Fibroblast of lung (primary cell): ENCODE measurements at regions not wholly inside any gene's neighbourhood (a gene's known extent, or its start where the extent isn't known, plus 50 kb on each side); places are given as distances from the start of the nearest gene placed in this dataset.
A peak's percentile ranks its signal among the peaks of the same experiment; 100 is the strongest.

Experiments
- DNase-seq, 2 donors: peaks; one replicate each; pipeline versions ENCODE4 v3.0.0 to v3.0.0-alpha.2; 2010; ENCODE audit warnings: low read depth in 2 of 2
- H2AFZ ChIP-seq: 2 replicates; pipeline ENCODE4 v1.5.1; 2012; ENCODE audit warnings: low read length, control low read depth, inconsistent platforms
- H3K27ac ChIP-seq: 2 replicates; pipeline ENCODE4 v1.5.1; 2011; ENCODE audit warnings: low read length, control low read depth; ENCODE audit not compliant: insufficient read depth
- H3K27me3 ChIP-seq: 2 replicates; pipeline ENCODE4 v1.5.1; 2011; ENCODE audit warnings: mild to moderate bottlenecking, low read length; ENCODE audit not compliant: control insufficient read depth, insufficient read depth
- H3K36me3 ChIP-seq: 2 replicates; pipeline ENCODE4 v1.5.1; 2011; ENCODE audit warnings: low read length; ENCODE audit not compliant: control insufficient read depth, insufficient read depth
- H3K4me1 ChIP-seq: 2 replicates; pipeline ENCODE4 v1.5.1; 2011; ENCODE audit warnings: low read length; ENCODE audit not compliant: control insufficient read depth, insufficient read depth; ENCODE audit errors: extremely low read depth
- H3K4me2 ChIP-seq: 2 replicates; pipeline ENCODE4 v1.5.1; 2011; ENCODE audit warnings: low read length, control low read depth; ENCODE audit not compliant: insufficient read depth; ENCODE audit errors: extremely low read depth
- H3K4me3 ChIP-seq, 4 experiments: fragments of 200-600 bp in 1 of 4; sonication (generic) in 1 of 4; replicated peaks in 1 of 4; 2 replicates each; pipeline ENCODE4 v1.5.1; 2011 to 2016; ENCODE audit warnings: low read length in 4 of 4, low read depth in 3 of 4, mild to moderate bottlenecking in 3 of 4, control low read depth in 2 of 4, inconsistent platforms in 1 of 4, mixed read lengths in 1 of 4; ENCODE audit not compliant: insufficient read depth in 1 of 4; ENCODE audit errors: control extremely low read depth in 1 of 4
- H3K79me2 ChIP-seq: 2 replicates; pipeline ENCODE4 v1.5.1; 2012; ENCODE audit warnings: mild to moderate bottlenecking, low read length, inconsistent platforms; ENCODE audit not compliant: control insufficient read depth, insufficient read depth
- H3K9ac ChIP-seq: 2 replicates; pipeline ENCODE4 v1.5.1; 2011; ENCODE audit warnings: mild to moderate bottlenecking, low read length, control low read depth; ENCODE audit not compliant: insufficient read depth
- H3K9me3 ChIP-seq: 2 replicates; pipeline ENCODE4 v1.5.1; 2012; ENCODE audit warnings: low read depth, low read length; ENCODE audit not compliant: control insufficient read depth, insufficient read depth
- H4K20me1 ChIP-seq: 2 replicates; pipeline ENCODE4 v1.5.1; 2011; ENCODE audit warnings: low read length; ENCODE audit not compliant: control insufficient read depth, insufficient read depth; ENCODE audit errors: extremely low read depth
- EZH2 ChIP-seq: IDR thresholded peaks from 2 replicates; pipeline ENCODE4 v1.5.1; 2012; ENCODE audit warnings: low read length, control low read depth, mild to moderate bottlenecking; ENCODE audit errors: missing control alignments
- TF ChIP-seq, protein P1 (sequence below), 2 donors: IDR thresholded peaks in 1 of 2; conservative IDR thresholded peaks in 1 of 2; 1 replicate in 1 of 2; 2 replicates in 1 of 2; pipeline ENCODE4 v1.5.1; 2011 to 2012; ENCODE audit warnings: low read length in 2 of 2, control low read depth in 1 of 2, inconsistent platforms in 1 of 2, low read depth in 1 of 2, mild to moderate bottlenecking in 1 of 2

DNA sequence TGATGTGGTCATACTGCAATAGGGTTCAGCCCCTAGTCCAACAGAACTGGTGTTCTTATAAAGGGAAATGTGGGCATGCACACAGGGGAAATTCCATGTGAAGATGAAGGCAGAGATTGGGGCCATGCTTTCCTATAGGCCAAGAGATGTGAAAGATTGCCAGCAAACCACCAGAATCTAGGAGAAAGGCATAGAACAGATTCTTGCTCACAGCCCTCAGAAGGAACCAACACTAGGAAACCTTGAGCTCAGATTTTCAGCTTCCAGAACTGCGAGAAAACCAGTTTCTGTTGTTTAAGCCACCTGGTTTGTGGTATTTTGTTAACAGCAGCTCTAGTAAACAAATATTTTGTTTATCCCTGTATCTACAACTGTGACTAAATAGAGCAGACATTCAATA lies 197.6 kb upstream of the CITED2 start:
- H3K4me1 ChIP-seq = peaks cover 15% of the 10 kb centered on the region
- H3K79me2 ChIP-seq = no peaks in the 10 kb centered on the region
- no peak overlapping the region for H3K4me3 ChIP-seq
- no peaks in the 10 kb centered on the region for H4K20me1 ChIP-seq
- no peak overlapping the region for H3K9ac ChIP-seq
- no peak overlapping the region for H3K27ac ChIP-seq
- DNase-seq = no peak
- H3K9me3 ChIP-seq = no peaks in the 10 kb centered on the region
- H3K27me3 ChIP-seq = no peaks in the 10 kb centered on the region
- no peak overlapping the region for H3K4me2 ChIP-seq
- TF ChIP-seq EZH2 = no peak
- TF ChIP-seq, protein P1, sequence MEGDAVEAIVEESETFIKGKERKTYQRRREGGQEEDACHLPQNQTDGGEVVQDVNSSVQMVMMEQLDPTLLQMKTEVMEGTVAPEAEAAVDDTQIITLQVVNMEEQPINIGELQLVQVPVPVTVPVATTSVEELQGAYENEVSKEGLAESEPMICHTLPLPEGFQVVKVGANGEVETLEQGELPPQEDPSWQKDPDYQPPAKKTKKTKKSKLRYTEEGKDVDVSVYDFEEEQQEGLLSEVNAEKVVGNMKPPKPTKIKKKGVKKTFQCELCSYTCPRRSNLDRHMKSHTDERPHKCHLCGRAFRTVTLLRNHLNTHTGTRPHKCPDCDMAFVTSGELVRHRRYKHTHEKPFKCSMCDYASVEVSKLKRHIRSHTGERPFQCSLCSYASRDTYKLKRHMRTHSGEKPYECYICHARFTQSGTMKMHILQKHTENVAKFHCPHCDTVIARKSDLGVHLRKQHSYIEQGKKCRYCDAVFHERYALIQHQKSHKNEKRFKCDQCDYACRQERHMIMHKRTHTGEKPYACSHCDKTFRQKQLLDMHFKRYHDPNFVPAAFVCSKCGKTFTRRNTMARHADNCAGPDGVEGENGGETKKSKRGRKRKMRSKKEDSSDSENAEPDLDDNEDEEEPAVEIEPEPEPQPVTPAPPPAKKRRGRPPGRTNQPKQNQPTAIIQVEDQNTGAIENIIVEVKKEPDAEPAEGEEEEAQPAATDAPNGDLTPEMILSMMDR (conservative IDR thresholded peaks at IDR 0.05 in 1 of 2, IDR thresholded peaks at IDR 0.05 in 1 of 2; ENCODE audit: low read depth in 1 of 2, low read length in 2 of 2) = no peak
- H2AFZ ChIP-seq = no peak overlapping the region
- no peaks in the 10 kb centered on the region for H3K36me3 ChIP-seq

DNA sequence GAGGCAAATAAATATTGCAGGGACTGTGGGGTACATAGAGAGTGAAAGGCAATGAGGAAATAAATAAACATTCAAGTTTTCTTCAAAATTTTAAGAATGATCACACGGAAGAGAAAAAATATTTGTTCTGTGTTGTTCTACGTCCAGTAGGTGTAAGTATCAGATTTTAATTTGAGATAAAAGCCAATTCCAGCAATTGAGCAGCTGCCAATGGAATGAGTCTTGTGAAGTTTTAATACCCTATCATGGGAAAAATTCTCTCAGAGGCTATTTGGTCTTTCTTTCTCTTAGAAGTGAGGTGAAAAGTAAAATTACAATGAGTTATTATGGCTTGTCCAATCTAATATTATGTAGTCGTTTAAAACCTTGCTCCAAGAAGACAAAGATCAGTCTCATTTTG lies 195.7 kb upstream of the CITED2 start:
- Histone ChIP-seq H3K4me2 (no peak overlapping the region), H3K9me3 (no peaks in the 10 kb centered on the region), H3K27me3 (no peaks in the 10 kb centered on the region), H4K20me1 (no peaks in the 10 kb centered on the region), H3K4me3 (no peak overlapping the region), H2AFZ (no peak overlapping the region), H3K79me2 (no peaks in the 10 kb centered on the region), H3K36me3 (no peaks in the 10 kb centered on the region), H3K4me1 (peaks cover 12% of the 10 kb centered on the region), H3K9ac (no peak overlapping the region), H3K27ac (peak overlapping the region; percentile 22)
- TF ChIP-seq EZH2 = no peak
- TF ChIP-seq, protein P1 (conservative IDR thresholded peaks at IDR 0.05 in 1 of 2, IDR thresholded peaks at IDR 0.05 in 1 of 2; ENCODE audit: low read depth in 1 of 2, low read length in 2 of 2) = no peak
- DNase-seq = peak in 1 of 2 donors; percentile 38

DNA sequence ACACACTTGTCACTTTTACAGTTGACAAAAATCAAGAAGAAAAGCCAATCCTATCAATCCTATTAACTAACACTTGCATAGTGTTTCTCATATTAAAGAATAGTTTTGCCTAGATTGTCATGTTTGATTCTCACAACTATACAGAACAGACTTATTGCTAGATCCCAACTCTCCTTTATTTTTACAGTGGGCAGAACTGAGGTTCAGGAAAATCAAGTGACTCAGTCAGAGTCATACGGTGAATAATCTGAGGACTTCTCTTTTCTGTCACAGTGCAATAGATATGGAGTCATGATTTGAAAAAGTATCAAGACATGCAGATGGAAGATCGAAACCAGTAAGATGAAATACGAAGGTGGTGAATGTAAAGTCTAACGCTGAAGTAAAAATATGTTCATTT lies 195.1 kb upstream of the CITED2 start:
- peaks cover 12% of the 10 kb centered on the region for H3K4me1 ChIP-seq
- DNase-seq = peak; percentile 44 to 78
- H4K20me1 ChIP-seq = no peaks in the 10 kb centered on the region
- no peaks in the 10 kb centered on the region for H3K9me3 ChIP-seq
- no peaks in the 10 kb centered on the region for H3K36me3 ChIP-seq
- no peak overlapping the region for H3K9ac ChIP-seq
- peak overlapping the region; percentile 80 for H3K27ac ChIP-seq
- TF ChIP-seq, protein P1 (conservative IDR thresholded peaks at IDR 0.05 in 1 of 2, IDR thresholded peaks at IDR 0.05 in 1 of 2; ENCODE audit: low read depth in 1 of 2, low read length in 2 of 2) = no peak
- no peak for TF ChIP-seq EZH2
- no peak overlapping the region for H2AFZ ChIP-seq
- no peaks in the 10 kb centered on the region for H3K27me3 ChIP-seq
- no peak overlapping the region for H3K4me2 ChIP-seq
- no peak overlapping the region for H3K4me3 ChIP-seq
- H3K79me2 ChIP-seq = no peaks in the 10 kb centered on the region
